Mesothelial cell of epicardium (in vitro differentiated cells): ENCODE measurements at regions not wholly inside any gene's neighbourhood (a gene's known extent, or its start where the extent isn't known, plus 50 kb on each side); places are given as distances from the start of the nearest gene placed in this dataset.

Source experiments
- DNase-seq, 2 experiments: peaks; one replicate each; pipeline ENCODE4 v3.0.0; 2021; ENCODE audit warnings: low spot score in 2 of 2; ENCODE audit not compliant: unreplicated experiment in 2 of 2
- H3K27ac Mint-ChIP-seq: 2 replicates; pipeline ENCODE4 v1.8.0; 2021; ENCODE audit warnings: mixed read lengths
- H3K27me3 Mint-ChIP-seq: 2 replicates; pipeline ENCODE4 v1.8.0; 2021; ENCODE audit warnings: low read depth, mixed read lengths
- H3K36me3 Mint-ChIP-seq: 2 replicates; pipeline ENCODE4 v1.8.0; 2021; ENCODE audit warnings: mixed read lengths
- H3K4me1 Mint-ChIP-seq: 2 replicates; pipeline ENCODE4 v1.8.0; 2021; ENCODE audit warnings: mixed read lengths
- H3K4me3 Mint-ChIP-seq: 2 replicates; pipeline ENCODE4 v1.8.0; 2021; ENCODE audit warnings: mild to moderate bottlenecking, moderate library complexity, mixed read lengths
- H3K9me3 Mint-ChIP-seq: 2 replicates; pipeline ENCODE4 v1.8.0; 2021; ENCODE audit warnings: mixed read lengths
- CTCF ChIP-seq: fragments of 200-600 bp; sonication (generic); IDR thresholded peaks from one replicate; pipeline ENCODE4 v1.5.0; 2021; ENCODE audit warnings: antibody characterized with exemption; ENCODE audit not compliant: unreplicated experiment

DNA sequence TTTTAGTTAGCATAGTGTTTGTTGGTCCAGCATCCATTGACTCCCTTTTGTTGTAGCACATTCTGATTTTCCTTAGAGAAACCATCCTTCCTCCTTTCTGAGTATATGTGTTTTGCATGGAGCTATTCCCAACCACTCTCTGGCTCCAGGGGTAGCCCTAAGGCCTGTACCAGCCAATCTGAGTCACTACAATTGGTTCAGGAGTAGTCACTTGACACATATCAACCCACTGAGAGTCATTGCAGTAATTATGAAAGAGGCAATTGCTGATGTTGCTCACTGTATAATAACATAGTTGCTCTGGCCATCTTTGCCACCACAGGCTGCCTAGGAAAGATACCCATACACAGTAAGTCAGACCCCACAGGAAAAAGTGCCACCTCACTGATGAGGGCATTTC is 71.2 kb upstream of the GRID2 start:
- TF ChIP-seq CTCF, result no peak
- H3K4me1 Mint-ChIP-seq, result peaks cover 3% of the 10 kb centered on the region
- H3K36me3 Mint-ChIP-seq, result no peaks in the 10 kb centered on the region
- no peak for DNase-seq
- H3K27ac Mint-ChIP-seq, result no peak overlapping the region
- H3K4me3 Mint-ChIP-seq, result no peak overlapping the region
- no peaks in the 10 kb centered on the region for H3K9me3 Mint-ChIP-seq
- H3K27me3 Mint-ChIP-seq, result no peaks in the 10 kb centered on the region

DNA sequence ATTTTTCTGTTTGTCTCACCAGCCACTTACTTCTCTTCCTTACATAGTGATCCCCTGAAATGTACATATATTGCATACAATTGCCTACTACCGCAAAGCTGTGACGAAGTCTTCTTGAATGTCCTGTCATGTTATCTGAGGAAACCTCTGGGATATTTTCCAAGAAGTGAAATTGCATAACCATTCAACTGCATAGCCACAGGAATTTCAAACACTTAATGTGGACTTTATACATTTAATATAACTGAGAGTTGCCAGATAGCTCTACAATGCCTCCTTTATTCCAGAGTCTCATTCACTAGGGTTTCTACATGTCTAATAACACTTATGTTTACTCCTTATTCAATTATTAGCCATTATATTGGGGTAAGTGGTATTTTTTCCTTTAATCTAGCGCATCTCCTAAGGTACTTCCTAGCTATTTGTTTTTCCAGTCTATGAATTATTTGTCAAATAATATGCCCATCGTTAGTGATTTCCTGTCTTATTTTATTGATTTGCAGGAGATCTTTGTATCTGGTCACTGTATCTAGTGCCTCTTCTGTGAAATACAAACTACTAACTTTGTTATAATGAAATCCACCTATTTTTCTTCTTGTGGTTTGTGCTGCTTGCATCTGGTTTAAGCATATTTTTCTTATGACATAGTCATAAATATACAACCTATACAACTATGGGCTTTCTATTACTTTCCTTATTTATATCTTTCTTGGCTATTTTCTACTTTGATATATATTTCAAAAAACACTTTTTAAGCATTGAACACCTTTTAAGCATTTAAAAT is 69.2 kb upstream of the GRID2 start:
- Mint-ChIP-seq H3K36me3 (no peaks in the 10 kb centered on the region), H3K4me1 (peaks cover 3% of the 10 kb centered on the region), H3K9me3 (peaks cover 4% of the 10 kb centered on the region), H3K27ac (no peak overlapping the region), H3K27me3 (no peaks in the 10 kb centered on the region), H3K4me3 (no peak overlapping the region)
- TF ChIP-seq CTCF, result no peak
- DNase-seq, result no peak

DNA sequence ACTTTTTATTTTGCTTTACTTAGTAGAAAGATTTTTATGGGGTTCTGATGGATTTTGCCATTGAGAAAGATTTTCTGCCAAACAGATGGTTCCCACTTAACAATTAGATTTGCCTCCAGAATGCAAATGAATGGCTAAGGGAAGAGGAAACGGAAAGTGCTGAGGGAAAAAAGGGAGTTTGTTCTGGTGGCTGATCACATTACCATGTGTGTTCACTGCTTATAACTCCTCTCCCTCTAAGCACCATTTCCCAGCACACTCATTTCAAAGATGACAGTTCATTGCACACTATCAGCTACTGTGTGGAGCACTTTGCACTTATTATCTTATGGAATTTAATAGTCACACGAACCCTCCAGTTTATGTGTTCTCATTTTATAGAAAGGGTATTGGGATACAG is 68.0 kb upstream of the GRID2 start:
- no peak overlapping the region for H3K27ac Mint-ChIP-seq
- H3K9me3 Mint-ChIP-seq, result peaks cover 8% of the 10 kb centered on the region
- no peak overlapping the region for H3K4me3 Mint-ChIP-seq
- H3K27me3 Mint-ChIP-seq, result no peaks in the 10 kb centered on the region
- DNase-seq, result no peak
- H3K4me1 Mint-ChIP-seq, result peaks cover 3% of the 10 kb centered on the region
- TF ChIP-seq CTCF, result no peak
- no peaks in the 10 kb centered on the region for H3K36me3 Mint-ChIP-seq

DNA sequence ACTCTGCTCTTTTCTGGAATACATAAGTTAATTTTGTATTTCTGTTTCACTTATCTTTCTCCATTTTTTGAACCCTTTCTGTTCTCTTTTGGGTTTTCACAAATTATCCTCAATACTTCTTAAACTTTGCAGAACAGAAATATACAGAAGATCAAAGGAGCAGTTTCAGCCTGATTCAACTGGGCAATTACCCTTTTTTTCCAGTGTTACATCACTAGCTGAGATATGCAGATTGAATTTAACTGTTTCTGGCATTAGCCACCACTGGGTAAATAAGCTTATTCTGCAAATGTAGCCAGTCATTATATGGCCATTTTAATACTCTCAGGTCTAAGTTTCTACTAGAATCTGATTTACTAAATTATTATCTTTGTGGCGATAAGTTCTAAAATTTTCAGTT is 66.9 kb upstream of the GRID2 start:
- no peak overlapping the region for H3K27ac Mint-ChIP-seq
- H3K36me3 Mint-ChIP-seq, result no peaks in the 10 kb centered on the region
- TF ChIP-seq CTCF, result no peak
- H3K4me3 Mint-ChIP-seq, result no peak overlapping the region
- H3K27me3 Mint-ChIP-seq, result no peaks in the 10 kb centered on the region
- H3K4me1 Mint-ChIP-seq, result peaks cover 3% of the 10 kb centered on the region
- H3K9me3 Mint-ChIP-seq, result peaks cover 8% of the 10 kb centered on the region
- DNase-seq, result no peak

DNA sequence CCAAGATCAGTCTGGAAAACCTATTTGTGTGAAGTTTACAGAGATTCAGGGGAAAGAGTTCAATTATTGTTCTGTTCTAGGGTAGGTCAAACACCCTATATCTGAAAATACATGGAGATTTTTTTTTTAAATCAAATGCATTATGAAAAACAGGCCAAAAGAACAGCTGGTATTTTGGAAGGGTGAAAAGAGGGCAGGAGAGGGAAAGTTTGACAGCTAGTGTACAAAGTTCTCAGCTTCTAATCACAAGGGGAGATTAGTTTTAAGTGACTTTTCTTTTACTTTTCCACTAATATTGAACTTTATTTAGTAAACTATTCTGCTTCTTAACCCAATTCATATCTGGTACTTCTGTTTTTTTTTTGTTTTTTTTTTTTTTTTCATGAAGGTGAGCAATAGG is 66.2 kb upstream of the GRID2 start:
- Mint-ChIP-seq H3K27me3 (no peaks in the 10 kb centered on the region), H3K27ac (no peak overlapping the region), H3K4me1 (peaks cover 3% of the 10 kb centered on the region), H3K9me3 (peaks cover 8% of the 10 kb centered on the region), H3K36me3 (no peaks in the 10 kb centered on the region), H3K4me3 (no peak overlapping the region)
- TF ChIP-seq CTCF, result no peak
- no peak for DNase-seq

GRCh38 chr4:92241094-92241493 is 62.7 kb upstream of the GRID2 start:
- no peaks in the 10 kb centered on the region for H3K27me3 Mint-ChIP-seq
- no peaks in the 10 kb centered on the region for H3K36me3 Mint-ChIP-seq
- H3K4me1 Mint-ChIP-seq, result peaks cover 3% of the 10 kb centered on the region
- no peak overlapping the region for H3K27ac Mint-ChIP-seq
- no peak for DNase-seq
- peaks cover 8% of the 10 kb centered on the region for H3K9me3 Mint-ChIP-seq
- no peak overlapping the region for H3K4me3 Mint-ChIP-seq
- TF ChIP-seq CTCF, result no peak
